ENCODE measurements at regions not wholly inside any gene's neighbourhood (a gene's known extent, or its start where the extent isn't known, plus 50 kb on each side); places are given as distances from the start of the nearest gene placed in this dataset.

DNA sequence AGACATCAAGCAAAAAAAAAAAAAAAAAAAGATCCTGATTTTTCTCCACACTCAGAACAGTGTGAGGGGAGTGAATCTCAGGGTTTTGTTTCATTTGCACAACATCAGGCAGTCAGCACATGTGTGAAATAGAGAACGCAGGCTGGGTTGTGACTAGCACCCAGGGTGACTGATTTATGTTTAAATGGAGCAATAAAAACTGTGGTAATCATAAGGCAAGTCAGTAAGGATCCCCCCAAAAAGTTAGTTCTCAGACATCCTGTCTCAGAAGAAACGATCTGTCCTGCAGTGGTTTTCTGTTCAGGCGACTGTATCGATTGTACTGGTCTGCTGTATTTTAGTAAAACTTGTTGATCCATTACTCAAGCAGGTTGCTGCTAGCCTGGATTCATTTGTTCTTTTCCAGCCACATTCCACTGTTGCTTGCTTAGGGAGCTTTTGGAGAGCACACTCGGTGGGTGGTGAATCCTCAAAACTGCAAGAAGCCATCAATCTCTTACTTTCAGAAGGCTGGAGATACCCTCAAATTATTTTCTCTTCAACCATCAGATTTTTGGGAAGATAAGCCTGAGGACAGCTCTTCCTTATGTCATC, 107.1 kb downstream of the DACT1 start:
- Histone ChIP-seq H3K14ac (ENCODE audit: insufficient read length) (no peak overlapping the region), H2BK120ac (replicated peaks; ENCODE audit: low read depth, low read length) (no peak overlapping the region), H3K56ac (replicated peaks; ENCODE audit: insufficient read length, low read depth, low read length) (no peak overlapping the region), H3K27me3 (replicated peaks in 1 of 4; ENCODE audit: control insufficient read depth in 3 of 4, extremely low read depth in 1 of 4, insufficient read depth in 3 of 4, low read length in 3 of 4) (no peaks in the 10 kb centered on the region; a peak in 1 of 7 replicates), H3K4me2 (ENCODE audit: insufficient read depth in 1 of 2, low read depth in 2 of 2, low read length in 2 of 2) (no peak overlapping the region), H3K27ac (ENCODE audit: low read depth, low read length) (no peak overlapping the region), H2BK15ac (ENCODE audit: low read length) (no peak overlapping the region), H4K8ac (ENCODE audit: extremely low read depth, insufficient read depth, low read length) (no peak overlapping the region), H3K4me1 (replicated peaks in 1 of 4; ENCODE audit: control insufficient read depth in 3 of 4, insufficient read depth in 4 of 4, low read length in 3 of 4) (no peaks in the 10 kb centered on the region), H3K18ac (ENCODE audit: extremely low read depth, low read length) (no peak overlapping the region; the same call in 1 of the 2 replicates), H3K36me3 (ENCODE audit: control insufficient read depth in 2 of 4, insufficient read depth in 4 of 4, low read length in 3 of 4) (no peaks in the 10 kb centered on the region), H3K79me1 (ENCODE audit: low read depth, low read length) (no peaks in the 10 kb centered on the region), H3K4me3 (ENCODE audit: extremely low read depth in 1 of 4, insufficient read depth in 2 of 4, low read depth in 3 of 4, low read length in 4 of 4) (no peak overlapping the region), H4K5ac (ENCODE audit: insufficient read length, low read depth, low read length) (no peak overlapping the region), H3K4ac (replicated peaks; ENCODE audit: insufficient read length, low read depth, low read length) (no peak overlapping the region), H3K9ac (replicated peaks in 1 of 4; ENCODE audit: extremely low read depth in 1 of 4, low read depth in 3 of 4, low read length in 3 of 4) (no peak overlapping the region), H2BK5ac (ENCODE audit: low read depth, low read length) (no peak overlapping the region), H4K20me1 (replicated peaks in 1 of 2; ENCODE audit: control insufficient read depth in 1 of 2, insufficient read depth in 2 of 2, low read length in 2 of 2) (no peaks in the 10 kb centered on the region), H3K23me2 (ENCODE audit: low read depth, low read length) (no peaks in the 10 kb centered on the region), H3K79me2 (ENCODE audit: control insufficient read depth in 1 of 2, insufficient read depth in 2 of 2, low read length in 2 of 2) (no peaks in the 10 kb centered on the region), H2AK5ac (ENCODE audit: low read depth, low read length) (no peak overlapping the region), H2BK12ac (ENCODE audit: low read depth, low read length) (no peak overlapping the region), H3K23ac (ENCODE audit: insufficient read length) (no peak overlapping the region), H2AFZ (ENCODE audit: low read length) (no peak overlapping the region), H4K91ac (replicated peaks; ENCODE audit: insufficient read length, low read length) (no peak overlapping the region), H3K9me3 (ENCODE audit: insufficient read depth in 2 of 2, low read depth in 1 of 2, low read length in 1 of 2) (no peaks in the 10 kb centered on the region), H2BK20ac (ENCODE audit: low read length) (no peak overlapping the region)
- FAIRE-seq (no peak), DNase-seq (ENCODE audit: low read depth in 1 of 2, low spot score in 2 of 2) (no peak)
- no peak for TF ChIP-seq SIN3A (conservative IDR thresholded peaks at IDR 0.05 in 1 of 2, IDR thresholded peaks at IDR 0.05 in 1 of 2; ENCODE audit: low read depth in 1 of 2, low read length in 2 of 2)
- TF ChIP-seq HDAC6 (IDR thresholded peaks at IDR 0.05; ENCODE audit: low read depth, low read length), result no peak
- no peak for TF ChIP-seq PHF8 (conservative IDR thresholded peaks at IDR 0.05; ENCODE audit: low read depth, low read length)
- no peak for TF ChIP-seq BACH1 (IDR thresholded peaks at IDR 0.05; ENCODE audit: low read length)
- TF ChIP-seq, protein P1, sequence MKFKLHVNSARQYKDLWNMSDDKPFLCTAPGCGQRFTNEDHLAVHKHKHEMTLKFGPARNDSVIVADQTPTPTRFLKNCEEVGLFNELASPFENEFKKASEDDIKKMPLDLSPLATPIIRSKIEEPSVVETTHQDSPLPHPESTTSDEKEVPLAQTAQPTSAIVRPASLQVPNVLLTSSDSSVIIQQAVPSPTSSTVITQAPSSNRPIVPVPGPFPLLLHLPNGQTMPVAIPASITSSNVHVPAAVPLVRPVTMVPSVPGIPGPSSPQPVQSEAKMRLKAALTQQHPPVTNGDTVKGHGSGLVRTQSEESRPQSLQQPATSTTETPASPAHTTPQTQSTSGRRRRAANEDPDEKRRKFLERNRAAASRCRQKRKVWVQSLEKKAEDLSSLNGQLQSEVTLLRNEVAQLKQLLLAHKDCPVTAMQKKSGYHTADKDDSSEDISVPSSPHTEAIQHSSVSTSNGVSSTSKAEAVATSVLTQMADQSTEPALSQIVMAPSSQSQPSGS (IDR thresholded peaks at IDR 0.05; ENCODE audit: low read length), result no peak
- no peak for TF ChIP-seq TEAD4 (IDR thresholded peaks at IDR 0.05; ENCODE audit: low read depth, low read length)
- TF ChIP-seq HDAC2 (IDR thresholded peaks at IDR 0.05; ENCODE audit: borderline replicate concordance in 1 of 2, low read depth in 2 of 2, low read length in 2 of 2), result no peak
- no peak for TF ChIP-seq YY1 (IDR thresholded peaks at IDR 0.05; ENCODE audit: low read depth, low read length)
- TF ChIP-seq POU5F1 (IDR thresholded peaks at IDR 0.05; ENCODE audit: low read depth, low read length), result no peak
- 84% methylated on average over 5 of the region's 5 CpGs; no CpG with 5 or more reads in 1 of the 2 experiments for WGBS, 2 experiments (ENCODE audit: extremely low coverage in 1 of 2, insufficient coverage in 1 of 2, insufficient read length in 1 of 2, insufficient replicate concordance in 2 of 2, low coverage in 1 of 2, low lambda C conversion rate in 2 of 2, missing lambda C conversion rate in 1 of 2)
- ChIA-PET POLR2A (ENCODE audit: partially characterized antibody) (interaction anchor here (0.7 kb wide), 1 partner anchor 72 kb away, joined by 3 read pairs; no protein-coding TSS in a partner anchor), CTCF (ENCODE audit: partially characterized antibody) (interaction anchor here (1.1 to 1.5 kb wide), 2 partner anchors 82 to 203 kb away, joined by 3 to 6 read pairs; no protein-coding TSS in a partner anchor)
